ENCODE measurements at regions not wholly inside any gene's neighbourhood (a gene's known extent, or its start where the extent isn't known, plus 50 kb on each side); places are given as distances from the start of the nearest gene placed in this dataset.

GRCh38 chr2:219998107-219998506 lies 370.7 kb downstream of the SLC4A3 start:
- Mint-ChIP-seq H3K27ac (no peak overlapping the region), H3K4me3 (no peak overlapping the region), H3K9me3 (no peaks in the 10 kb centered on the region), H3K27me3 (no peaks in the 10 kb centered on the region), H3K4me1 (ENCODE audit: low read depth) (no peaks in the 10 kb centered on the region), H3K36me3 (ENCODE audit: low read depth) (no peaks in the 10 kb centered on the region)
- DNase-seq, result no peak

- H3K4me1 Mint-ChIP-seq (ENCODE audit: low read depth), result no peaks in the 10 kb centered on the region
- DNase-seq, result no peak
- peaks cover 1% of the 10 kb centered on the region for H3K27me3 Mint-ChIP-seq
- H3K36me3 Mint-ChIP-seq (ENCODE audit: low read depth), result no peaks in the 10 kb centered on the region
- H3K4me3 Mint-ChIP-seq, result no peak overlapping the region
- H3K27ac Mint-ChIP-seq, result no peak overlapping the region
- H3K9me3 Mint-ChIP-seq, result no peaks in the 10 kb centered on the region
Measured at GRCh38 chr2:219998714-219999227, 371.3 kb downstream of the SLC4A3 start.

- Mint-ChIP-seq H3K36me3 (ENCODE audit: low read depth) (no peaks in the 10 kb centered on the region), H3K27ac (no peak overlapping the region), H3K9me3 (no peaks in the 10 kb centered on the region), H3K4me3 (no peak overlapping the region), H3K27me3 (peaks cover 2% of the 10 kb centered on the region), H3K4me1 (ENCODE audit: low read depth) (no peaks in the 10 kb centered on the region)
- DNase-seq, result no peak
Measured at GRCh38 chr2:220000080-220000479, 372.6 kb downstream of the SLC4A3 start.

GRCh38 chr2:220000586-220000985 lies 373.2 kb downstream of the SLC4A3 start:
- Mint-ChIP-seq H3K4me3 (no peak overlapping the region), H3K4me1 (ENCODE audit: low read depth) (no peaks in the 10 kb centered on the region), H3K27ac (no peak overlapping the region), H3K9me3 (no peaks in the 10 kb centered on the region), H3K36me3 (ENCODE audit: low read depth) (no peaks in the 10 kb centered on the region), H3K27me3 (peaks cover 2% of the 10 kb centered on the region)
- DNase-seq, result no peak

GRCh38 chr2:220001751-220002150 lies 374.3 kb downstream of the SLC4A3 start:
- Mint-ChIP-seq H3K36me3 (ENCODE audit: low read depth) (no peaks in the 10 kb centered on the region), H3K4me3 (no peak overlapping the region), H3K27ac (no peak overlapping the region), H3K27me3 (peaks cover 2% of the 10 kb centered on the region), H3K4me1 (ENCODE audit: low read depth) (no peaks in the 10 kb centered on the region), H3K9me3 (no peaks in the 10 kb centered on the region)
- no peak for DNase-seq

GRCh38 chr2:220002251-220002650 lies 374.8 kb downstream of the SLC4A3 start:
- H3K27me3 Mint-ChIP-seq, result peaks cover 2% of the 10 kb centered on the region
- no peaks in the 10 kb centered on the region for H3K4me1 Mint-ChIP-seq (ENCODE audit: low read depth)
- H3K4me3 Mint-ChIP-seq, result no peak overlapping the region
- H3K9me3 Mint-ChIP-seq, result no peaks in the 10 kb centered on the region
- no peak overlapping the region for H3K27ac Mint-ChIP-seq
- no peaks in the 10 kb centered on the region for H3K36me3 Mint-ChIP-seq (ENCODE audit: low read depth)
- DNase-seq, result no peak

- no peak overlapping the region for H3K4me3 Mint-ChIP-seq
- no peaks in the 10 kb centered on the region for H3K36me3 Mint-ChIP-seq (ENCODE audit: low read depth)
- H3K27ac Mint-ChIP-seq, result no peak overlapping the region
Measured at GRCh38 chr2:220002699-220003098, 375.3 kb downstream of the SLC4A3 start.

GRCh38 chr2:220005362-220005761 lies 377.9 kb downstream of the SLC4A3 start:
- H3K4me3 Mint-ChIP-seq, result no peak overlapping the region
- H3K36me3 Mint-ChIP-seq (ENCODE audit: low read depth), result no peaks in the 10 kb centered on the region
- H3K27ac Mint-ChIP-seq, result no peak overlapping the region
- no peaks in the 10 kb centered on the region for H3K9me3 Mint-ChIP-seq
- H3K27me3 Mint-ChIP-seq, result peaks cover 2% of the 10 kb centered on the region
- no peak for DNase-seq
- H3K4me1 Mint-ChIP-seq (ENCODE audit: low read depth), result no peaks in the 10 kb centered on the region

More at GRCh38 chr2:220002699-220003098, 375.3 kb downstream of the SLC4A3 start:
- no peaks in the 10 kb centered on the region for H3K9me3 Mint-ChIP-seq
- peaks cover 2% of the 10 kb centered on the region for H3K27me3 Mint-ChIP-seq
- no peaks in the 10 kb centered on the region for H3K4me1 Mint-ChIP-seq (ENCODE audit: low read depth)
- DNase-seq, result no peak

- H3K27me3 Mint-ChIP-seq, result peaks cover 2% of the 10 kb centered on the region
- H3K4me3 Mint-ChIP-seq, result no peak overlapping the region
- no peaks in the 10 kb centered on the region for H3K4me1 Mint-ChIP-seq (ENCODE audit: low read depth)
- DNase-seq, result no peak
- no peak overlapping the region for H3K27ac Mint-ChIP-seq
- no peaks in the 10 kb centered on the region for H3K36me3 Mint-ChIP-seq (ENCODE audit: low read depth)
- H3K9me3 Mint-ChIP-seq, result no peaks in the 10 kb centered on the region
Measured at GRCh38 chr2:220006152-220006621, 378.8 kb downstream of the SLC4A3 start.

- H3K27me3 Mint-ChIP-seq, result no peaks in the 10 kb centered on the region
- no peak overlapping the region for H3K27ac Mint-ChIP-seq
- no peaks in the 10 kb centered on the region for H3K9me3 Mint-ChIP-seq
- H3K4me3 Mint-ChIP-seq, result no peak overlapping the region
- H3K4me1 Mint-ChIP-seq (ENCODE audit: low read depth), result no peaks in the 10 kb centered on the region
- DNase-seq, result no peak
- H3K36me3 Mint-ChIP-seq (ENCODE audit: low read depth), result no peaks in the 10 kb centered on the region
Measured at GRCh38 chr2:220011859-220012258, 384.4 kb downstream of the SLC4A3 start.

GRCh38 chr2:220014961-220015360 lies 387.5 kb downstream of the SLC4A3 start:
- no peaks in the 10 kb centered on the region for H3K36me3 Mint-ChIP-seq (ENCODE audit: low read depth)
- no peak for DNase-seq
- H3K4me3 Mint-ChIP-seq, result no peak overlapping the region
- H3K4me1 Mint-ChIP-seq (ENCODE audit: low read depth), result no peaks in the 10 kb centered on the region
- H3K27ac Mint-ChIP-seq, result no peak overlapping the region
- no peaks in the 10 kb centered on the region for H3K9me3 Mint-ChIP-seq
- H3K27me3 Mint-ChIP-seq, result no peaks in the 10 kb centered on the region

- Mint-ChIP-seq H3K27ac (no peak overlapping the region), H3K27me3 (no peaks in the 10 kb centered on the region), H3K9me3 (no peaks in the 10 kb centered on the region), H3K4me1 (ENCODE audit: low read depth) (no peaks in the 10 kb centered on the region), H3K36me3 (ENCODE audit: low read depth) (no peaks in the 10 kb centered on the region), H3K4me3 (no peak overlapping the region)
- no peak for DNase-seq
Measured at GRCh38 chr2:220015576-220015975, 388.1 kb downstream of the SLC4A3 start.

- Mint-ChIP-seq H3K27me3 (no peaks in the 10 kb centered on the region), H3K4me1 (ENCODE audit: low read depth) (no peaks in the 10 kb centered on the region), H3K36me3 (ENCODE audit: low read depth) (no peaks in the 10 kb centered on the region), H3K4me3 (no peak overlapping the region), H3K9me3 (no peaks in the 10 kb centered on the region), H3K27ac (no peak overlapping the region)
- DNase-seq, result no peak
Measured at GRCh38 chr2:220025207-220025606, 397.8 kb downstream of the SLC4A3 start.

- no peaks in the 10 kb centered on the region for H3K9me3 Mint-ChIP-seq
- H3K4me1 Mint-ChIP-seq (ENCODE audit: low read depth), result no peaks in the 10 kb centered on the region
- no peak for DNase-seq
- no peaks in the 10 kb centered on the region for H3K36me3 Mint-ChIP-seq (ENCODE audit: low read depth)
- H3K27me3 Mint-ChIP-seq, result no peaks in the 10 kb centered on the region
- H3K4me3 Mint-ChIP-seq, result no peak overlapping the region
- no peak overlapping the region for H3K27ac Mint-ChIP-seq
Measured at GRCh38 chr2:220029013-220029412, 401.6 kb downstream of the SLC4A3 start.

GRCh38 chr2:220033546-220033945 lies 406.1 kb downstream of the SLC4A3 start:
- H3K36me3 Mint-ChIP-seq (ENCODE audit: low read depth), result no peaks in the 10 kb centered on the region
- H3K4me3 Mint-ChIP-seq, result no peak overlapping the region
- H3K9me3 Mint-ChIP-seq, result no peaks in the 10 kb centered on the region
- no peak for DNase-seq
- H3K27me3 Mint-ChIP-seq, result no peaks in the 10 kb centered on the region
- no peak overlapping the region for H3K27ac Mint-ChIP-seq
- no peaks in the 10 kb centered on the region for H3K4me1 Mint-ChIP-seq (ENCODE audit: low read depth)

Measured in activated T-cell treated with anti-CD3 and anti-CD28 coated beads, Interleukin-2, amount 50 U/mL, for 24 hours (primary cell).